K562 (cell line): ENCODE measurements at regions not wholly inside any gene's neighbourhood (a gene's known extent, or its start where the extent isn't known, plus 50 kb on each side); places are given as distances from the start of the nearest gene placed in this dataset.
A peak's percentile ranks its signal among the peaks of the same experiment; 100 is the strongest.

Experiments used
- ATAC-seq: fragments of 200-7000 bp; cut with Tn5 transposase; 3 replicates; pipeline ENCODE4 v1.9.1; 2020; ENCODE audit warnings: moderate library complexity
- BruUV-seq: library from RNA; stranded (reverse); fragments of 400-500 nt; replicated peaks from 2 replicates; lab custom pipeline; 2021; lab: Mats Ljungman, UMichigan
- CTCF ChIA-PET: fragments of 300-600 bp; formaldehyde crosslinking; extraction: SDS; loops from one replicate; lab custom pipeline; 2021; ENCODE audit warnings: low intra/inter-chr PET ratio; lab: Yijun Ruan, JAX
- POLR2A ChIA-PET: fragments of 300-600, 350-650 bp; sonication (Branson Sonifier 250); formaldehyde crosslinking; extraction: SDS; loops from one replicate; lab custom pipeline; 2021; ENCODE audit warnings: antibody characterized with exemption, inconsistent platforms; lab: Yijun Ruan, JAX
- DNase-seq, 4 experiments: peaks; one replicate each; pipeline versions ENCODE4 v3.0.0 to v3.0.0-alpha.2; 2011 to 2018; ENCODE audit warnings: low spot score in 3 of 4, mixed read lengths in 3 of 4; ENCODE audit errors: extremely low read depth in 1 of 4
- FAIRE-seq: peaks from 2 replicates; lab custom pipeline; 2011; peaks lifted over from hg19 to GRCh38; lab: Jason Lieb, UNC
- H2AFZ ChIP-seq: 2 replicates; pipeline ENCODE4 v1.6.0; 2011; ENCODE audit warnings: low read depth, low read length, control low read depth, inconsistent platforms
- H3K27ac ChIP-seq: fragments of 200-600 bp; 3 replicates; pipeline ENCODE4 v1.8.0; 2011; ENCODE audit warnings: low read depth, mild to moderate bottlenecking, control low read depth, inconsistent platforms, low read length, moderate library complexity, mixed read lengths; ENCODE audit errors: extremely low read depth
- H3K27me3 ChIP-seq, 2 experiments: fragments of 300-600 bp in 1 of 2; 2 replicates in 1 of 2; 3 replicates in 1 of 2; pipeline versions ENCODE4 v1.6.0 to v1.8.0; 2011; ENCODE audit warnings: inconsistent platforms in 2 of 2, low read length in 2 of 2, mild to moderate bottlenecking in 1 of 2, mixed read lengths in 1 of 2, moderate library complexity in 1 of 2; ENCODE audit not compliant: control insufficient read depth in 2 of 2, insufficient read depth in 2 of 2
- H3K36me3 ChIP-seq: fragments of 300-600 bp; 3 replicates; pipeline ENCODE4 v1.8.0; 2011; ENCODE audit warnings: mild to moderate bottlenecking, low read length, inconsistent platforms; ENCODE audit not compliant: control insufficient read depth, insufficient read depth
- H3K4me1 ChIP-seq, 2 experiments: fragments of 200-600 bp in 1 of 2; replicated peaks in 1 of 2; 2 replicates in 1 of 2; 3 replicates in 1 of 2; pipeline versions ENCODE4 v1.5.1 to v1.8.0; 2011; ENCODE audit warnings: inconsistent platforms in 2 of 2, low read length in 2 of 2, mild to moderate bottlenecking in 1 of 2, mixed read lengths in 1 of 2, moderate library complexity in 1 of 2; ENCODE audit not compliant: control insufficient read depth in 2 of 2, insufficient read depth in 2 of 2
- H3K4me2 ChIP-seq: 2 replicates; pipeline ENCODE4 v1.6.1; 2011; ENCODE audit warnings: low read length, control low read depth, inconsistent platforms, mixed read lengths; ENCODE audit not compliant: insufficient read depth
- H3K4me3 ChIP-seq: fragments of 200-600 bp; sonication (generic), shearing (Covaris generic); 2 replicates; pipeline ENCODE4 v1.5.1; 2016; ENCODE audit warnings: control low read depth, inconsistent platforms
- H3K79me2 ChIP-seq: fragments of 200-600 bp; 3 replicates; pipeline ENCODE4 v1.8.0; 2011; ENCODE audit warnings: low read length, inconsistent platforms; ENCODE audit not compliant: control insufficient read depth, insufficient read depth
- H3K9ac ChIP-seq, 2 experiments: 2 replicates each; pipeline versions ENCODE4 v1.6.0 to v1.6.1; 2011; ENCODE audit warnings: low read depth in 2 of 2, low read length in 2 of 2, control low read depth in 1 of 2, inconsistent platforms in 1 of 2, mild to moderate bottlenecking in 1 of 2, mixed read lengths in 1 of 2; ENCODE audit not compliant: insufficient read depth in 1 of 2
- H3K9me1 ChIP-seq: one replicate; pipeline ENCODE4 v1.6.0; 2011; ENCODE audit warnings: inconsistent platforms, mild to moderate bottlenecking, low read length, moderate library complexity; ENCODE audit not compliant: control insufficient read depth, insufficient read depth
- H3K9me3 ChIP-seq: replicated peaks from 2 replicates; pipeline ENCODE4 v1.5.1; 2011; ENCODE audit warnings: low read depth, low read length, inconsistent platforms; ENCODE audit not compliant: control insufficient read depth, insufficient read depth
- H4K20me1 ChIP-seq: replicated peaks from 2 replicates; pipeline ENCODE4 v1.6.1; 2011; ENCODE audit warnings: low read length, inconsistent platforms, mixed read lengths; ENCODE audit not compliant: control insufficient read depth, insufficient read depth
- ADNP ChIP-seq: fragments of 200-800 bp; sonication (Bioruptor generic); IDR thresholded peaks from 2 replicates; pipeline ENCODE4 v1.6.1; 2016; ENCODE audit warnings: missing genetic modification characterization, missing compliant biosample characterization
- ARID1B ChIP-seq: fragments of 450-650 bp; IDR thresholded peaks from 2 replicates; pipeline ENCODE4 v1.6.1; 2016; ENCODE audit warnings: antibody characterized with exemption, mild to moderate bottlenecking, inconsistent platforms
- BCL6 ChIP-seq: fragments of 250-450 bp; sonication (Bioruptor Pico); IDR thresholded peaks from 2 replicates; pipeline ENCODE4 v1.4.0; 2020
- C11orf30 ChIP-seq: fragments of 450-650 bp; IDR thresholded peaks from 2 replicates; pipeline ENCODE4 v1.6.1; 2016; ENCODE audit warnings: low read depth, mild to moderate bottlenecking
- CBX3 ChIP-seq, 2 experiments: IDR thresholded peaks; 1 replicate in 1 of 2; 2 replicates in 1 of 2; pipeline ENCODE4 v1.6.1; 2012; ENCODE audit warnings: inconsistent platforms in 2 of 2, low read length in 2 of 2, borderline replicate concordance in 1 of 2, control low read depth in 1 of 2
- ETS1 ChIP-seq: conservative IDR thresholded peaks from 2 replicates; pipeline ENCODE4 v1.6.1; 2011; ENCODE audit warnings: low read depth, mild to moderate bottlenecking, low read length; ENCODE audit not compliant: control insufficient read depth
- HDAC1 ChIP-seq, 2 experiments: fragments of 450-650 bp; IDR thresholded peaks; 2 replicates each; pipeline ENCODE4 v1.6.1; 2016 to 2017; ENCODE audit warnings: inconsistent platforms in 1 of 2, mild to moderate bottlenecking in 1 of 2, moderate library complexity in 1 of 2
- JUND ChIP-seq, 2 experiments: IDR thresholded peaks; 2 replicates in 1 of 2; 3 replicates in 1 of 2; pipeline ENCODE4 v1.6.1; 2011; ENCODE audit warnings: borderline replicate concordance in 2 of 2, low read depth in 2 of 2, low read length in 2 of 2, improper control_type of control experiment in 1 of 2, missing biosample characterization in 1 of 2, missing genetic modification characterization in 1 of 2, missing genetic modification reagents in 1 of 2
- MITF ChIP-seq: IDR thresholded peaks from 2 replicates; pipeline ENCODE4 v1.6.1; 2014; ENCODE audit warnings: antibody characterized with exemption
- NFE2 ChIP-seq: IDR thresholded peaks from 2 replicates; pipeline ENCODE4 v1.6.1; 2014; ENCODE audit warnings: antibody characterized with exemption, low read depth
- RBM25 ChIP-seq: fragments of 200-400 bp; formaldehyde crosslinking; IDR thresholded peaks from 2 replicates; pipeline ENCODE4 v1.6.1; 2018; ENCODE audit warnings: low read length, low read depth, moderate library complexity; ENCODE audit not compliant: severe bottlenecking
- RCOR1 ChIP-seq, 2 experiments: IDR thresholded peaks; 2 replicates each; pipeline ENCODE4 v1.6.1; 2012; ENCODE audit warnings: low read depth in 2 of 2, low read length in 2 of 2, borderline replicate concordance in 1 of 2, improper control_type of control experiment in 1 of 2
- THAP7 ChIP-seq: fragments of 250-450 bp; sonication (Bioruptor Pico); IDR thresholded peaks from 2 replicates; pipeline ENCODE4 v1.5.0; 2021
- TRIM24 ChIP-seq, 2 experiments: fragments of 450-650 bp; IDR thresholded peaks; 2 replicates each; pipeline ENCODE4 v1.6.1; 2016
- ZBTB7A ChIP-seq: IDR thresholded peaks from 2 replicates; pipeline ENCODE4 v1.6.1; 2011; ENCODE audit warnings: low read depth, mild to moderate bottlenecking, low read length, moderate library complexity, borderline replicate concordance; ENCODE audit not compliant: control insufficient read depth
- ZNF124 ChIP-seq: sonication (generic); formaldehyde crosslinking; IDR thresholded peaks from 2 replicates; pipeline ENCODE4 v1.8.1; 2022; ENCODE audit warnings: missing genetic modification reagents
- ZNF316 ChIP-seq: fragments of 450-650 bp; IDR thresholded peaks from 2 replicates; pipeline ENCODE4 v1.6.1; 2016
- ZNF655 ChIP-seq: fragments of 250-450 bp; sonication (Bioruptor Pico); IDR thresholded peaks from 2 replicates; pipeline ENCODE4 v1.5.0; 2021
- WGBS: fragments of 100-300 bp; shearing (Covaris generic); methylation state at CpG from one replicate; pipeline ENCODE4 v1.1.6; 2016; ENCODE audit warnings: low coverage, mixed read lengths; ENCODE audit not compliant: insufficient coverage; ENCODE audit errors: missing lambda C conversion rate; 5-methylcytosine and 5-hydroxymethylcytosine counted together
- in situ Hi-C: fragments of 300-500 bp; cut with MboI; formaldehyde crosslinking; loops from 4 replicates; pipeline ENCODE4 v1.15.0; 2018; ENCODE audit warnings: inconsistent platforms, mixed read lengths
- intact Hi-C: fragments of 100-400 bp; cut with micrococcal nuclease; formaldehyde crosslinking; loops from 2 replicates; pipeline ENCODE4 v1.14.2; 2022

GRCh38 chr11:91805293-91805692 lies 419.3 kb upstream of the FAT3 start (continued):
- TF ChIP-seq ETS1 (no peak), ARID1B (peak; percentile 57), CBX3 (IDR thresholded peaks at IDR 0.05; ENCODE audit: borderline replicate concordance in 1 of 2, low read length in 2 of 2) (no peak), ADNP (peak; percentile 60; the same call in 1 of the 2 replicates), TRIM24 (IDR thresholded peaks at IDR 0.05) (no peak), ZBTB7A (no peak), JUND (IDR thresholded peaks at IDR 0.05; ENCODE audit: borderline replicate concordance, low read depth, low read length) (no peak), JUND (tag; IDR thresholded peaks at IDR 0.05; ENCODE audit: borderline replicate concordance, low read depth, low read length) (0 out of 3 replicates have a peak, but pooled peaks have one; percentile 9), RBM25 (peak; percentile 87)

GRCh38 chr11:91804042-91804441 lies 420.6 kb upstream of the FAT3 start:
- Histone ChIP-seq H3K4me2 (no peak overlapping the region), H3K27ac (no peak overlapping the region), H2AFZ (no peak overlapping the region), H3K9ac (no peak overlapping the region), H4K20me1 (no peaks in the 10 kb centered on the region), H3K27me3 (no peaks in the 10 kb centered on the region), H3K79me2 (no peaks in the 10 kb centered on the region), H3K36me3 (no peaks in the 10 kb centered on the region), H3K4me1 (peaks cover 4 to 15% of the 10 kb centered on the region in 2 experiments; a peak in 3 of 5 replicates), H3K4me3 (no peak overlapping the region), H3K9me3 (no peaks in the 10 kb centered on the region; the same call in 1 of the 2 replicates), H3K9me1 (no peaks in the 10 kb centered on the region)
- in situ Hi-C loops (no loop called here), intact Hi-C loops (no loop called here)
- WGBS: 0% methylated on average over 1 of the region's 1 CpG
- BruUV-seq: no TSS peak
- ChIA-PET POLR2A (interaction anchor here (0.6 kb wide), 1 partner anchor 15 kb away, joined by 4 read pairs; no protein-coding TSS in a partner anchor), CTCF (no interaction called here)
- FAIRE-seq (no peak), ATAC-seq (peak; percentile 43; the same call in 2 of the 3 replicates), DNase-seq (no peak)
- TF ChIP-seq C11orf30 (0 out of 2 replicates have a peak, but pooled peaks have one; percentile 18), ZNF124 (CRISPR knock-in tag) (no peak), NFE2 (peak; percentile 55), HDAC1 (IDR thresholded peaks at IDR 0.05) (0 out of 4 replicates have a peak, but pooled peaks of 1 of the 2 experiments have one; percentile 25), RCOR1 (IDR thresholded peaks at IDR 0.05; ENCODE audit: borderline replicate concordance in 1 of 2, low read depth in 2 of 2, low read length in 2 of 2) (peak in 1 of 2 experiments; percentile 26; a peak in 1 of 4 replicates), ZNF655 (CRISPR knock-in tag) (no peak), MITF (no peak), ZNF316 (peak; percentile 51), BCL6 (CRISPR knock-in tag) (no peak), THAP7 (no peak)
